Loucy (cell line): ENCODE measurements at regions not wholly inside any gene's neighbourhood (a gene's known extent, or its start where the extent isn't known, plus 50 kb on each side); places are given as distances from the start of the nearest gene placed in this dataset.

Source experiments
- EZH2phosphoT487 ChIP-seq: fragments of 200-600 bp; IDR thresholded peaks from 2 replicates; pipeline ENCODE4 v1.6.1; 2018; ENCODE audit warnings: antibody characterized with exemption, mild to moderate bottlenecking, moderate library complexity, borderline replicate concordance
- TF ChIP-seq, protein P1 (sequence below): fragments of 200-600 bp; sonication (generic); conservative IDR thresholded peaks from 2 replicates; pipeline ENCODE4 v1.5.1; 2014; ENCODE audit warnings: mild to moderate bottlenecking, antibody characterized with exemption, low read length

DNA sequence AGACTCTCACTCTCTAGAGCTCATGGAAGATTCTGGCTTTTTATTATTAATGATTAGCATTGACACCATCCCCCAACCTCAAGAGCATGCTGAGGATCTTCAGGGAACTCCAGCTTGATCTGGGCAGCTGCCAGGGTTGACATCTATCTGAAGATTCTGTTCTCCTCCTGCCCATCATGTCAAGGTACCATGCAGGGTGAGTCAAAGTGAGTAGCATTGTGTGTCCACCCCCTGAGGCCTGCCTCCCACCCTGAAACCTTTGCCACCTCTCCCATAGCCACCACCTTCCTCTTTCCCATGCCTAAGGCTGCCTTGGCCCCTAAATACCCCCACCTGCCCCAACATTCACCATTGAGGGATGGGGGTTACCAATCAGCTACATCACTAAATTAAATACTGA is 70.1 kb upstream of the SLCO3A1 start:
- TF ChIP-seq, protein P1, sequence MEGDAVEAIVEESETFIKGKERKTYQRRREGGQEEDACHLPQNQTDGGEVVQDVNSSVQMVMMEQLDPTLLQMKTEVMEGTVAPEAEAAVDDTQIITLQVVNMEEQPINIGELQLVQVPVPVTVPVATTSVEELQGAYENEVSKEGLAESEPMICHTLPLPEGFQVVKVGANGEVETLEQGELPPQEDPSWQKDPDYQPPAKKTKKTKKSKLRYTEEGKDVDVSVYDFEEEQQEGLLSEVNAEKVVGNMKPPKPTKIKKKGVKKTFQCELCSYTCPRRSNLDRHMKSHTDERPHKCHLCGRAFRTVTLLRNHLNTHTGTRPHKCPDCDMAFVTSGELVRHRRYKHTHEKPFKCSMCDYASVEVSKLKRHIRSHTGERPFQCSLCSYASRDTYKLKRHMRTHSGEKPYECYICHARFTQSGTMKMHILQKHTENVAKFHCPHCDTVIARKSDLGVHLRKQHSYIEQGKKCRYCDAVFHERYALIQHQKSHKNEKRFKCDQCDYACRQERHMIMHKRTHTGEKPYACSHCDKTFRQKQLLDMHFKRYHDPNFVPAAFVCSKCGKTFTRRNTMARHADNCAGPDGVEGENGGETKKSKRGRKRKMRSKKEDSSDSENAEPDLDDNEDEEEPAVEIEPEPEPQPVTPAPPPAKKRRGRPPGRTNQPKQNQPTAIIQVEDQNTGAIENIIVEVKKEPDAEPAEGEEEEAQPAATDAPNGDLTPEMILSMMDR: no peak
- no peak for TF ChIP-seq EZH2phosphoT487
